GM12878 (cell line): ENCODE measurements at regions not wholly inside any gene's neighbourhood (a gene's known extent, or its start where the extent isn't known, plus 50 kb on each side); places are given as distances from the start of the nearest gene placed in this dataset.

Experiments used
- BRCA1 ChIP-seq: IDR thresholded peaks from 2 replicates; pipeline ENCODE4 v1.6.1; 2011; ENCODE audit warnings: low read depth, low read length, improper control_type of control experiment
- EP300 ChIP-seq, 2 experiments: fragments of 150-350 bp in 1 of 2; IDR thresholded peaks; 2 replicates each; pipeline ENCODE4 v1.6.1; 2011 to 2012; ENCODE audit warnings: low read depth in 2 of 2, low read length in 2 of 2, borderline replicate concordance in 1 of 2, improper control_type of control experiment in 1 of 2, inconsistent platforms in 1 of 2; ENCODE audit not compliant: control insufficient read depth in 1 of 2
- EZH2 ChIP-seq: IDR thresholded peaks from 2 replicates; pipeline ENCODE4 v1.6.1; 2012; ENCODE audit warnings: low read depth, mild to moderate bottlenecking, control low read depth, inconsistent platforms, low read length, borderline replicate concordance; ENCODE audit not compliant: control insufficient read depth
- FOXM1 ChIP-seq: IDR thresholded peaks from 2 replicates; pipeline ENCODE4 v1.6.1; 2012; ENCODE audit warnings: low read depth, mild to moderate bottlenecking, inconsistent platforms, low read length, moderate library complexity
- JUNB ChIP-seq: IDR thresholded peaks from 2 replicates; pipeline ENCODE4 v1.6.1; 2016; ENCODE audit warnings: antibody characterized with exemption, mild to moderate bottlenecking
- NBN ChIP-seq: fragments of 450-650 bp; IDR thresholded peaks from 2 replicates; pipeline ENCODE4 v1.6.1; 2016
- NFYB ChIP-seq: IDR thresholded peaks from 2 replicates; pipeline ENCODE4 v1.6.1; 2011; ENCODE audit warnings: low read depth, mild to moderate bottlenecking, low read length, improper control_type of control experiment, moderate library complexity; ENCODE audit not compliant: insufficient read depth
- NR2C1 ChIP-seq: fragments of 450-650 bp; IDR thresholded peaks from 2 replicates; pipeline ENCODE4 v1.6.1; 2017; ENCODE audit warnings: antibody characterized with exemption, mild to moderate bottlenecking, moderate library complexity
- SP1 ChIP-seq: IDR thresholded peaks from one replicate; pipeline ENCODE4 v1.6.1; 2011; ENCODE audit warnings: low read depth, low read length
- SUZ12 ChIP-seq: fragments of 200-600 bp; sonication (generic); IDR thresholded peaks from one replicate; pipeline ENCODE4 v1.6.1; 2018; ENCODE audit warnings: antibody characterized with exemption, mild to moderate bottlenecking; ENCODE audit not compliant: unreplicated experiment
- TARDBP ChIP-seq: IDR thresholded peaks from 2 replicates; pipeline ENCODE4 v1.6.1; 2016; ENCODE audit warnings: borderline replicate concordance
- YY1 ChIP-seq: IDR thresholded peaks from 2 replicates; pipeline ENCODE4 v1.6.1; 2011; ENCODE audit warnings: low read depth, mild to moderate bottlenecking, low read length
- TF ChIP-seq, protein P1 (sequence below): fragments of 450-650 bp; formaldehyde crosslinking; IDR thresholded peaks from 2 replicates; pipeline ENCODE4 v1.5.0; 2022; ENCODE audit warnings: mild to moderate bottlenecking, missing genetic modification characterization
- TF ChIP-seq, protein P2 (sequence below): fragments of 450-650 bp; IDR thresholded peaks from 2 replicates; pipeline ENCODE4 v1.6.1; 2017; ENCODE audit warnings: mild to moderate bottlenecking, moderate library complexity
- TF ChIP-seq, protein P3 (sequence below), 3 experiments: IDR thresholded peaks in 2 of 3; conservative IDR thresholded peaks in 1 of 3; 2 replicates each; pipeline ENCODE4 v1.5.1; 2011; ENCODE audit warnings: low read depth in 3 of 3, low read length in 3 of 3, mild to moderate bottlenecking in 3 of 3, control low read depth in 2 of 3, moderate library complexity in 2 of 3, inconsistent platforms in 1 of 3, mixed read lengths in 1 of 3; ENCODE audit not compliant: control insufficient read depth in 2 of 3, insufficient read depth in 1 of 3; ENCODE audit errors: extremely low read depth in 1 of 3
- TF ChIP-seq, protein P4 (sequence below): fragments of 450-650 bp; IDR thresholded peaks from 2 replicates; pipeline ENCODE4 v1.6.1; 2017; ENCODE audit warnings: mild to moderate bottlenecking, low read depth, inconsistent platforms; ENCODE audit not compliant: poor library complexity, severe bottlenecking
- TF ChIP-seq, protein P5 (sequence below): IDR thresholded peaks from 2 replicates; pipeline ENCODE4 v1.6.1; 2011; ENCODE audit warnings: mild to moderate bottlenecking, low read depth, low read length, moderate library complexity; ENCODE audit not compliant: insufficient replicate concordance

DNA sequence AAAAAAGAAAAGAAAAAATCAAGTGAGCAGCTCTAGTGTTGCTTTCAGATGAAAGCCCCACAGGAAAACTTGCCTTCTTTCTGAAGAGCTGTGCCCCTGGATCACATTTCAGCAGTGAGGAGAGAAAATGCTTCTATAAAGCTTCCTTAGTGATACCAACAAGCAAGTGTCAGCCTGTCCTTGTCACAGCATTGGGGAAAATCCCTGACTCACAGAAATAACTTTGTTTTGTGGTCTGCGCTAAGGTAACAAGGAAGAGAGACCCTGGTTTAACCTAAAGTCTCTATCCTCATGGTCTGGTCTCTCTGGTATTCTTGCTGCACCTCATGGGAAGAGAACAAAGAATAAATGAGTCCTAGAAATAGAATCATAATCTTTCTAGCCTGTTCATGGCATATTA lies 885.2 kb upstream of the SORCS1 start (continued):
- TF ChIP-seq, protein P1, sequence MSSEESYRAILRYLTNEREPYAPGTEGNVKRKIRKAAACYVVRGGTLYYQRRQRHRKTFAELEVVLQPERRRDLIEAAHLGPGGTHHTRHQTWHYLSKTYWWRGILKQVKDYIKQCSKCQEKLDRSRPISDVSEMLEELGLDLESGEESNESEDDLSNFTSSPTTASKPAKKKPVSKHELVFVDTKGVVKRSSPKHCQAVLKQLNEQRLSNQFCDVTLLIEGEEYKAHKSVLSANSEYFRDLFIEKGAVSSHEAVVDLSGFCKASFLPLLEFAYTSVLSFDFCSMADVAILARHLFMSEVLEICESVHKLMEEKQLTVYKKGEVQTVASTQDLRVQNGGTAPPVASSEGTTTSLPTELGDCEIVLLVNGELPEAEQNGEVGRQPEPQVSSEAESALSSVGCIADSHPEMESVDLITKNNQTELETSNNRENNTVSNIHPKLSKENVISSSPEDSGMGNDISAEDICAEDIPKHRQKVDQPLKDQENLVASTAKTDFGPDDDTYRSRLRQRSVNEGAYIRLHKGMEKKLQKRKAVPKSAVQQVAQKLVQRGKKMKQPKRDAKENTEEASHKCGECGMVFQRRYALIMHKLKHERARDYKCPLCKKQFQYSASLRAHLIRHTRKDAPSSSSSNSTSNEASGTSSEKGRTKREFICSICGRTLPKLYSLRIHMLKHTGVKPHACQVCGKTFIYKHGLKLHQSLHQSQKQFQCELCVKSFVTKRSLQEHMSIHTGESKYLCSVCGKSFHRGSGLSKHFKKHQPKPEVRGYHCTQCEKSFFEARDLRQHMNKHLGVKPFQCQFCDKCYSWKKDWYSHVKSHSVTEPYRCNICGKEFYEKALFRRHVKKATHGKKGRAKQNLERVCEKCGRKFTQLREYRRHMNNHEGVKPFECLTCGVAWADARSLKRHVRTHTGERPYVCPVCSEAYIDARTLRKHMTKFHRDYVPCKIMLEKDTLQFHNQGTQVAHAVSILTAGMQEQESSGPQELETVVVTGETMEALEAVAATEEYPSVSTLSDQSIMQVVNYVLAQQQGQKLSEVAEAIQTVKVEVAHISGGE (CRISPR knock-in tag) = no peak
- TF ChIP-seq NR2C1 = no peak
- TF ChIP-seq, protein P2, sequence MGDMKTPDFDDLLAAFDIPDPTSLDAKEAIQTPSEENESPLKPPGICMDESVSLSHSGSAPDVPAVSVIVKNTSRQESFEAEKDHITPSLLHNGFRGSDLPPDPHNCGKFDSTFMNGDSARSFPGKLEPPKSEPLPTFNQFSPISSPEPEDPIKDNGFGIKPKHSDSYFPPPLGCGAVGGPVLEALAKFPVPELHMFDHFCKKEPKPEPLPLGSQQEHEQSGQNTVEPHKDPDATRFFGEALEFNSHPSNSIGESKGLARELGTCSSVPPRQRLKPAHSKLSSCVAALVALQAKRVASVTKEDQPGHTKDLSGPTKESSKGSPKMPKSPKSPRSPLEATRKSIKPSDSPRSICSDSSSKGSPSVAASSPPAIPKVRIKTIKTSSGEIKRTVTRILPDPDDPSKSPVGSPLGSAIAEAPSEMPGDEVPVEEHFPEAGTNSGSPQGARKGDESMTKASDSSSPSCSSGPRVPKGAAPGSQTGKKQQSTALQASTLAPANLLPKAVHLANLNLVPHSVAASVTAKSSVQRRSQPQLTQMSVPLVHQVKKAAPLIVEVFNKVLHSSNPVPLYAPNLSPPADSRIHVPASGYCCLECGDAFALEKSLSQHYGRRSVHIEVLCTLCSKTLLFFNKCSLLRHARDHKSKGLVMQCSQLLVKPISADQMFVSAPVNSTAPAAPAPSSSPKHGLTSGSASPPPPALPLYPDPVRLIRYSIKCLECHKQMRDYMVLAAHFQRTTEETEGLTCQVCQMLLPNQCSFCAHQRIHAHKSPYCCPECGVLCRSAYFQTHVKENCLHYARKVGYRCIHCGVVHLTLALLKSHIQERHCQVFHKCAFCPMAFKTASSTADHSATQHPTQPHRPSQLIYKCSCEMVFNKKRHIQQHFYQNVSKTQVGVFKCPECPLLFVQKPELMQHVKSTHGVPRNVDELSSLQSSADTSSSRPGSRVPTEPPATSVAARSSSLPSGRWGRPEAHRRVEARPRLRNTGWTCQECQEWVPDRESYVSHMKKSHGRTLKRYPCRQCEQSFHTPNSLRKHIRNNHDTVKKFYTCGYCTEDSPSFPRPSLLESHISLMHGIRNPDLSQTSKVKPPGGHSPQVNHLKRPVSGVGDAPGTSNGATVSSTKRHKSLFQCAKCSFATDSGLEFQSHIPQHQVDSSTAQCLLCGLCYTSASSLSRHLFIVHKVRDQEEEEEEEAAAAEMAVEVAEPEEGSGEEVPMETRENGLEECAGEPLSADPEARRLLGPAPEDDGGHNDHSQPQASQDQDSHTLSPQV = no peak
- no peak for TF ChIP-seq EZH2
- no peak for TF ChIP-seq BRCA1
- TF ChIP-seq, protein P3, sequence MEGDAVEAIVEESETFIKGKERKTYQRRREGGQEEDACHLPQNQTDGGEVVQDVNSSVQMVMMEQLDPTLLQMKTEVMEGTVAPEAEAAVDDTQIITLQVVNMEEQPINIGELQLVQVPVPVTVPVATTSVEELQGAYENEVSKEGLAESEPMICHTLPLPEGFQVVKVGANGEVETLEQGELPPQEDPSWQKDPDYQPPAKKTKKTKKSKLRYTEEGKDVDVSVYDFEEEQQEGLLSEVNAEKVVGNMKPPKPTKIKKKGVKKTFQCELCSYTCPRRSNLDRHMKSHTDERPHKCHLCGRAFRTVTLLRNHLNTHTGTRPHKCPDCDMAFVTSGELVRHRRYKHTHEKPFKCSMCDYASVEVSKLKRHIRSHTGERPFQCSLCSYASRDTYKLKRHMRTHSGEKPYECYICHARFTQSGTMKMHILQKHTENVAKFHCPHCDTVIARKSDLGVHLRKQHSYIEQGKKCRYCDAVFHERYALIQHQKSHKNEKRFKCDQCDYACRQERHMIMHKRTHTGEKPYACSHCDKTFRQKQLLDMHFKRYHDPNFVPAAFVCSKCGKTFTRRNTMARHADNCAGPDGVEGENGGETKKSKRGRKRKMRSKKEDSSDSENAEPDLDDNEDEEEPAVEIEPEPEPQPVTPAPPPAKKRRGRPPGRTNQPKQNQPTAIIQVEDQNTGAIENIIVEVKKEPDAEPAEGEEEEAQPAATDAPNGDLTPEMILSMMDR (IDR thresholded peaks at IDR 0.05 in 2 of 3, conservative IDR thresholded peaks at IDR 0.05 in 1 of 3; ENCODE audit: control insufficient read depth in 2 of 3, extremely low read depth in 1 of 3, insufficient read depth in 1 of 3, low read depth in 3 of 3, low read length in 3 of 3) = no peak
- TF ChIP-seq SUZ12 = no peak
- TF ChIP-seq TARDBP = no peak
- TF ChIP-seq JUNB = 0 out of 2 replicates have a peak, but pooled peaks have one; percentile 16
- peak in 1 of 2 experiments; percentile 59; a peak in 1 of 4 replicates for TF ChIP-seq EP300 (IDR thresholded peaks at IDR 0.05; ENCODE audit: borderline replicate concordance in 1 of 2, control insufficient read depth in 1 of 2, low read depth in 2 of 2, low read length in 2 of 2)
- TF ChIP-seq, protein P4, sequence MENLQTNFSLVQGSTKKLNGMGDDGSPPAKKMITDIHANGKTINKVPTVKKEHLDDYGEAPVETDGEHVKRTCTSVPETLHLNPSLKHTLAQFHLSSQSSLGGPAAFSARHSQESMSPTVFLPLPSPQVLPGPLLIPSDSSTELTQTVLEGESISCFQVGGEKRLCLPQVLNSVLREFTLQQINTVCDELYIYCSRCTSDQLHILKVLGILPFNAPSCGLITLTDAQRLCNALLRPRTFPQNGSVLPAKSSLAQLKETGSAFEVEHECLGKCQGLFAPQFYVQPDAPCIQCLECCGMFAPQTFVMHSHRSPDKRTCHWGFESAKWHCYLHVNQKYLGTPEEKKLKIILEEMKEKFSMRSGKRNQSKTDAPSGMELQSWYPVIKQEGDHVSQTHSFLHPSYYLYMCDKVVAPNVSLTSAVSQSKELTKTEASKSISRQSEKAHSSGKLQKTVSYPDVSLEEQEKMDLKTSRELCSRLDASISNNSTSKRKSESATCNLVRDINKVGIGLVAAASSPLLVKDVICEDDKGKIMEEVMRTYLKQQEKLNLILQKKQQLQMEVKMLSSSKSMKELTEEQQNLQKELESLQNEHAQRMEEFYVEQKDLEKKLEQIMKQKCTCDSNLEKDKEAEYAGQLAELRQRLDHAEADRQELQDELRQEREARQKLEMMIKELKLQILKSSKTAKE = peak; percentile 65
- TF ChIP-seq, protein P5, sequence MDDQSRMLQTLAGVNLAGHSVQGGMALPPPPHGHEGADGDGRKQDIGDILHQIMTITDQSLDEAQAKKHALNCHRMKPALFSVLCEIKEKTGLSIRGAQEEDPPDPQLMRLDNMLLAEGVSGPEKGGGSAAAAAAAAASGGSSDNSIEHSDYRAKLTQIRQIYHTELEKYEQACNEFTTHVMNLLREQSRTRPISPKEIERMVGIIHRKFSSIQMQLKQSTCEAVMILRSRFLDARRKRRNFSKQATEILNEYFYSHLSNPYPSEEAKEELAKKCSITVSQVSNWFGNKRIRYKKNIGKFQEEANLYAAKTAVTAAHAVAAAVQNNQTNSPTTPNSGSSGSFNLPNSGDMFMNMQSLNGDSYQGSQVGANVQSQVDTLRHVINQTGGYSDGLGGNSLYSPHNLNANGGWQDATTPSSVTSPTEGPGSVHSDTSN = no peak
- TF ChIP-seq YY1 = no peak
- 0 out of 2 replicates have a peak, but pooled peaks have one; percentile 13 for TF ChIP-seq NBN
- TF ChIP-seq NFYB = no peak
- TF ChIP-seq SP1 = no peak
- TF ChIP-seq FOXM1 = peak; percentile 64; the same call in 1 of the 2 replicates
